Gastroesophageal sphincter (tissue), 3 donors: ENCODE measurements at regions not wholly inside any gene's neighbourhood (a gene's known extent, or its start where the extent isn't known, plus 50 kb on each side); places are given as distances from the start of the nearest gene placed in this dataset.

Experiments used
- EP300 ChIP-seq: sonication (generic); formaldehyde crosslinking; IDR thresholded peaks from one replicate; pipeline ENCODE4 v1.6.1; 2017; ENCODE audit warnings: antibody characterized with exemption, mild to moderate bottlenecking
- TF ChIP-seq, protein P1 (sequence below), 4 experiments: fragments of 200-600 bp in 2 of 4; fragments of 450-650 bp in 2 of 4; sonication (generic) in 1 of 4; IDR thresholded peaks; one replicate each; pipeline ENCODE4 v1.5.1; 2017 to 2019; ENCODE audit warnings: antibody characterized with exemption in 4 of 4, mild to moderate bottlenecking in 2 of 4, moderate library complexity in 2 of 4

DNA sequence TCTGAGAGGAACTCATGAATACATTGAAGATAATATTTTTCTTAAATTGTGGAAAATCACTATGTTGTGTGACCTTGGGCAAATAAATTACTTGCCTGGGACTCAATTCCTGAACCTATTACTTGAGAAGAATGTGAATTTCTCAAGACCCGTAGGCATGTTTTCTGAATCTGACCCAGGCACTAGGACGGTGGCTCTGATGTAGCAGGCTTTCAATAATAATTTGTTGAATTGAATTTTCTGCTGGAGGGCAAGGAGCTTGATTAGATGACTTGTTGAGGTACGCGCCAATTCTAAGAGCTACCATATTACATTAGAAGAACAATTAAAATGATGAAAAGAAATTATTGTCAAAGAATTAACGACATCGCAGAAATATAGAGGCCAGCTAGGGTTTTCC lies 150.2 kb upstream of the LRRC3B start:
- TF ChIP-seq, protein P1, sequence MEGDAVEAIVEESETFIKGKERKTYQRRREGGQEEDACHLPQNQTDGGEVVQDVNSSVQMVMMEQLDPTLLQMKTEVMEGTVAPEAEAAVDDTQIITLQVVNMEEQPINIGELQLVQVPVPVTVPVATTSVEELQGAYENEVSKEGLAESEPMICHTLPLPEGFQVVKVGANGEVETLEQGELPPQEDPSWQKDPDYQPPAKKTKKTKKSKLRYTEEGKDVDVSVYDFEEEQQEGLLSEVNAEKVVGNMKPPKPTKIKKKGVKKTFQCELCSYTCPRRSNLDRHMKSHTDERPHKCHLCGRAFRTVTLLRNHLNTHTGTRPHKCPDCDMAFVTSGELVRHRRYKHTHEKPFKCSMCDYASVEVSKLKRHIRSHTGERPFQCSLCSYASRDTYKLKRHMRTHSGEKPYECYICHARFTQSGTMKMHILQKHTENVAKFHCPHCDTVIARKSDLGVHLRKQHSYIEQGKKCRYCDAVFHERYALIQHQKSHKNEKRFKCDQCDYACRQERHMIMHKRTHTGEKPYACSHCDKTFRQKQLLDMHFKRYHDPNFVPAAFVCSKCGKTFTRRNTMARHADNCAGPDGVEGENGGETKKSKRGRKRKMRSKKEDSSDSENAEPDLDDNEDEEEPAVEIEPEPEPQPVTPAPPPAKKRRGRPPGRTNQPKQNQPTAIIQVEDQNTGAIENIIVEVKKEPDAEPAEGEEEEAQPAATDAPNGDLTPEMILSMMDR (IDR thresholded peaks at IDR 0.05) = no peak
- no peak for TF ChIP-seq EP300
